ENCODE measurements at regions not wholly inside any gene's neighbourhood (a gene's known extent, or its start where the extent isn't known, plus 50 kb on each side); places are given as distances from the start of the nearest gene placed in this dataset.

- TF ChIP-seq RNF2 (IDR thresholded peaks at IDR 0.05; ENCODE audit: borderline replicate concordance, low read depth, low read length, missing control alignments, poor library complexity, severe bottlenecking) = no peak
- TF ChIP-seq BACH1 (IDR thresholded peaks at IDR 0.05; ENCODE audit: low read length) = no peak
- TF ChIP-seq ASH2L (IDR thresholded peaks at IDR 0.05; ENCODE audit: low read length) = no peak
- no peak for TF ChIP-seq SIRT6 (IDR thresholded peaks at IDR 0.05; ENCODE audit: low read length)
Measured at GRCh38 chr2:175418224-175418835, 236.8 kb upstream of the ATP5MC3 start (continued).

Data from H1 (cell line).